IMR-90 (cell line): ENCODE measurements at regions not wholly inside any gene's neighbourhood (a gene's known extent, or its start where the extent isn't known, plus 50 kb on each side); places are given as distances from the start of the nearest gene placed in this dataset.

Source experiments
- ATAC-seq: fragments of 200-7000 bp; cut with Tn5 transposase; 2 replicates; pipeline ENCODE4 v1.9.1; 2020; ENCODE audit warnings: low read depth, mild to moderate bottlenecking, moderate library complexity
- BruUV-seq: library from RNA; stranded (reverse); fragments of 400-500 nt; replicated peaks from 2 replicates; lab custom pipeline; 2021; lab: Mats Ljungman, UMichigan
- CTCF ChIA-PET: fragments of 300-600 bp; formaldehyde crosslinking; extraction: SDS; loops from one replicate; lab custom pipeline; 2021; ENCODE audit warnings: antibody characterized with exemption; lab: Yijun Ruan, JAX
- POLR2A ChIA-PET: fragments of 300-600 bp; sonication (Branson Sonifier 250); formaldehyde crosslinking; loops from one replicate; lab custom pipeline; 2022; ENCODE audit warnings: antibody characterized with exemption; ENCODE audit not compliant: unreplicated experiment; lab: Charles Lee
- DNase-seq: peaks from one replicate; pipeline ENCODE4 v3.0.0; 2013
- H2AFZ ChIP-seq: replicated peaks from 2 replicates; pipeline ENCODE3; 2013; ENCODE audit warnings: low read length, mild to moderate bottlenecking; ENCODE audit not compliant: poor library complexity
- H2AK5ac ChIP-seq: 2 replicates; pipeline ENCODE4 v1.6.1; 2013; ENCODE audit warnings: low read depth, low read length, inconsistent platforms
- H2AK9ac ChIP-seq: replicated peaks from 2 replicates; pipeline ENCODE3; 2013; ENCODE audit warnings: mild to moderate bottlenecking, low read depth, low read length, moderate library complexity; ENCODE audit not compliant: poor library complexity
- H2BK120ac ChIP-seq: 2 replicates; pipeline ENCODE4 v1.6.1; 2013; ENCODE audit warnings: low read depth, low read length, inconsistent platforms
- H2BK15ac ChIP-seq: 3 replicates; pipeline ENCODE4 v1.6.1; 2013; ENCODE audit warnings: low read depth, low read length, inconsistent platforms
- H2BK20ac ChIP-seq: 2 replicates; pipeline ENCODE4 v1.6.1; 2013; ENCODE audit warnings: low read depth, mild to moderate bottlenecking, inconsistent platforms, low read length, moderate library complexity
- H2BK5ac ChIP-seq: 2 replicates; pipeline ENCODE4 v1.6.1; 2013; ENCODE audit warnings: mild to moderate bottlenecking, low read depth, low read length, inconsistent platforms; ENCODE audit not compliant: poor library complexity, severe bottlenecking
- H3K14ac ChIP-seq: replicated peaks from 2 replicates; pipeline ENCODE4 v1.6.1; 2013; ENCODE audit warnings: low read depth, low read length, inconsistent platforms
- H3K18ac ChIP-seq: 2 replicates; pipeline ENCODE4 v1.6.1; 2013; ENCODE audit warnings: low read depth, low read length, control low read depth
- H3K23ac ChIP-seq: 2 replicates; pipeline ENCODE4 v1.6.1; 2013; ENCODE audit warnings: low read depth, low read length, inconsistent platforms
- H3K27ac ChIP-seq: 2 replicates; pipeline ENCODE4 v1.5.1; 2013; ENCODE audit warnings: mild to moderate bottlenecking, control low read depth, low read length; ENCODE audit not compliant: insufficient read depth
- H3K27me3 ChIP-seq: 2 replicates; pipeline ENCODE4 v1.6.1; 2013; ENCODE audit warnings: low read length; ENCODE audit not compliant: control insufficient read depth, insufficient read depth
- H3K36me3 ChIP-seq: 2 replicates; pipeline ENCODE4 v1.6.1; 2013; ENCODE audit warnings: low read length, mixed read lengths; ENCODE audit not compliant: control insufficient read depth, insufficient read depth
- H3K4ac ChIP-seq: 2 replicates; pipeline ENCODE4 v1.6.1; 2013; ENCODE audit warnings: low read depth, low read length, inconsistent platforms
- H3K4me1 ChIP-seq: 2 replicates; pipeline ENCODE4 v1.6.1; 2013; ENCODE audit warnings: low read length, mixed read lengths; ENCODE audit not compliant: control insufficient read depth, insufficient read depth
- H3K4me2 ChIP-seq: 2 replicates; pipeline ENCODE4 v1.6.1; 2013; ENCODE audit warnings: low read depth, mild to moderate bottlenecking, control low read depth, low read length, moderate library complexity
- H3K4me3 ChIP-seq: 2 replicates; pipeline ENCODE4 v1.5.1; 2013; ENCODE audit warnings: low read depth, mild to moderate bottlenecking, control low read depth, low read length, moderate library complexity; ENCODE audit not compliant: insufficient read depth
- H3K56ac ChIP-seq: 2 replicates; pipeline ENCODE4 v1.6.1; 2013; ENCODE audit warnings: low read length, inconsistent platforms; ENCODE audit not compliant: insufficient read depth; ENCODE audit errors: extremely low read depth
- H3K79me1 ChIP-seq, 2 experiments: 2 replicates each; pipeline ENCODE4 v1.6.1; 2013; ENCODE audit warnings: low read length in 2 of 2, inconsistent platforms in 1 of 2, low read depth in 1 of 2
- H3K9ac ChIP-seq: 2 replicates; pipeline ENCODE4 v1.6.1; 2013; ENCODE audit warnings: low read depth, low read length, control low read depth
- H3K9me1 ChIP-seq: 2 replicates; pipeline ENCODE4 v1.6.1; 2013; ENCODE audit warnings: low read length, inconsistent platforms; ENCODE audit not compliant: insufficient read depth
- H3K9me3 ChIP-seq: 2 replicates; pipeline ENCODE4 v1.6.1; 2013; ENCODE audit warnings: low read length; ENCODE audit not compliant: control insufficient read depth, insufficient read depth
- H4K20me1 ChIP-seq: 2 replicates; pipeline ENCODE4 v1.6.1; 2013; ENCODE audit warnings: low read length, inconsistent platforms; ENCODE audit not compliant: insufficient read depth
- H4K5ac ChIP-seq: 2 replicates; pipeline ENCODE4 v1.6.1; 2013; ENCODE audit warnings: mild to moderate bottlenecking, low read depth, low read length, control low read depth
- H4K8ac ChIP-seq, 2 experiments: 2 replicates each; pipeline ENCODE4 v1.6.1; 2013; ENCODE audit warnings: low read depth in 2 of 2, low read length in 2 of 2, control low read depth in 1 of 2, inconsistent platforms in 1 of 2
- H4K91ac ChIP-seq: 2 replicates; pipeline ENCODE4 v1.6.1; 2013; ENCODE audit warnings: low read depth, low read length, inconsistent platforms; ENCODE audit not compliant: insufficient read depth
- CHD1 ChIP-seq: IDR thresholded peaks from 2 replicates; pipeline ENCODE4 v1.6.1; 2012; ENCODE audit warnings: low read depth, low read length, improper control_type of control experiment
- WGBS, 2 experiments: methylation state at CpG; one replicate each; pipeline versions ENCODE4 v1.1.5 to v1.1.7; 2013; ENCODE audit warnings: missing lambda C conversion rate in 2 of 2; ENCODE audit not compliant: insufficient read length in 1 of 2; ENCODE audit errors: extremely low coverage in 2 of 2; 5-methylcytosine and 5-hydroxymethylcytosine counted together
- dilution Hi-C: fragments of 300-500 bp; cut with HindIII; formaldehyde crosslinking; loops from one replicate; pipeline ENCODE4 v1.14.3; 2018; ENCODE audit warnings: low sequenced_read_pairs; ENCODE audit not compliant: unreplicated experiment
- in situ Hi-C: fragments of 300-500 bp; cut with MboI; formaldehyde crosslinking; loops from 3 replicates; pipeline ENCODE4 v1.14.3; 2019; ENCODE audit warnings: low sequenced_read_pairs, inconsistent platforms, mixed read lengths
- intact Hi-C: fragments of 100-400 bp; cut with micrococcal nuclease; formaldehyde crosslinking; loops from 2 replicates; pipeline ENCODE4 v1.10.0; 2022

DNA sequence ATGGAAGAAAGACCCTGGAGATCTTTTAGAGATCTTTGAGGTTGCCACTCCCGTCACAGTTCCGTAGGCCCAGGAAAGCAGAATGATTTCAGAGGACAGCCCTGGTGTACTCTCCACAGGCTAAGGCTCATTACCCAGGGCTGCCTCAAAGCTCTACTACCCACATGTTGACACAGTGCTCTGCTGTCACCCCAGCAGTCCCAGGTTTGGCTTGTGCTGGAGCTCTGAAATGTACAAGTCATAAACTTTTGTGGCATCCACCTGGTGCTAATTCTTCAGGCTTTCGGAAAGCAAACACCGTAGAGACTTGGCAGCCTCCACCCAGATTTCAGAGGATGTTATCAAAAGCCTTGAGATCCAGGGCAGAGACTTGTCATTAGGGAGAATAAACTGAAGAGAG lies 136.5 kb downstream of the MTRR start:
- ChIA-PET POLR2A (no interaction called here), CTCF (no interaction called here)
- Histone ChIP-seq H3K79me1 (no peaks in the 10 kb centered on the region), H3K56ac (no peak overlapping the region), H3K9ac (no peak overlapping the region), H4K5ac (no peak overlapping the region), H2BK5ac (no peak overlapping the region), H3K36me3 (no peaks in the 10 kb centered on the region), H3K4ac (no peak overlapping the region), H2BK15ac (no peak overlapping the region), H3K9me3 (no peaks in the 10 kb centered on the region), H2AK9ac (no peak overlapping the region), H4K20me1 (no peaks in the 10 kb centered on the region), H2AK5ac (no peak overlapping the region), H4K8ac (no peak overlapping the region), H3K4me1 (no peaks in the 10 kb centered on the region), H3K27ac (no peak overlapping the region), H4K91ac (no peak overlapping the region), H3K9me1 (no peaks in the 10 kb centered on the region), H3K18ac (no peak overlapping the region), H2BK120ac (no peak overlapping the region), H2BK20ac (no peak overlapping the region), H3K23ac (no peak overlapping the region), H3K14ac (no peak overlapping the region), H3K27me3 (no peaks in the 10 kb centered on the region), H3K4me2 (no peak overlapping the region), H2AFZ (no peak overlapping the region), H3K4me3 (no peak overlapping the region)
- intact Hi-C loops = no loop called here
- DNase-seq = no peak
- in situ Hi-C loops = no loop called here
- no peak for ATAC-seq
- TF ChIP-seq CHD1 = no peak
- dilution Hi-C loops = no loop called here
- no TSS peak for BruUV-seq
- 79% methylated on average over 2 of the region's 4 CpGs; no CpG with 5 or more reads in 1 of the 2 experiments for WGBS, 2 experiments
